ENCODE measurements at regions not wholly inside any gene's neighbourhood (a gene's known extent, or its start where the extent isn't known, plus 50 kb on each side); places are given as distances from the start of the nearest gene placed in this dataset.
"Not testable (repeated sequence)": the region's sequence is repeated elsewhere in the genome, so short reads cannot be mapped to it uniquely, and the experiment has no call there.

DNA sequence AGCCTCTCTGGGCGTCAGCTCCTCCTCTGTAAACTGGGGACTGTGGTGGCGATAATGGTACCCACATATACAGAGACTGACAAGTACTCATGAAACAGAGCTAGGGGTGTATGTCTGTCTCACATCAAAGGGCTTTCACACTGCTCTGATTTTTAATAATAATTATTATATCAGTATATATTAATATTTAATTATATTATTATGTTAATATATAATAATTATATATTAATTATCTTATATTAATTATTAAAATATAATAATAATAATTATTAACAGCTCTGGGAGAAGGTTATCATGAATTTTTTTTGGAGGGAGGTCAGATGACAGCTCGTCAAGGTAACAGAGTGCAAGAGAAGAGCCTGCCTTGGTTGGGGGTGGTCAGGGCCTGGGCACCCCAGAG, 173.6 kb downstream of the NRN1 start:
- Histone ChIP-seq H3K4me3 (ENCODE audit: low read depth, low read length) (no peak overlapping the region), H3K36me3 (ENCODE audit: control insufficient read depth, insufficient read depth, low read length) (no peaks in the 10 kb centered on the region), H3K4me1 (no peaks in the 10 kb centered on the region), H3K27me3 (replicated peaks; ENCODE audit: control insufficient read depth, insufficient read depth, low read length) (no peaks in the 10 kb centered on the region), H3K9me3 (no peaks in the 10 kb centered on the region)
- no TSS peak for BruUV-seq (replicated peaks)
- H3K4me3 Mint-ChIP-seq (ENCODE audit: unreplicated experiment) = no peak overlapping the region
- no peaks in the 10 kb centered on the region for H3K36me3 Mint-ChIP-seq (ENCODE audit: insufficient read depth, unreplicated experiment)
- no peaks in the 10 kb centered on the region for H3K9me3 Mint-ChIP-seq (ENCODE audit: unreplicated experiment)
- no peak overlapping the region for H3K27ac Mint-ChIP-seq (ENCODE audit: unreplicated experiment)
- TF ChIP-seq, protein P1, sequence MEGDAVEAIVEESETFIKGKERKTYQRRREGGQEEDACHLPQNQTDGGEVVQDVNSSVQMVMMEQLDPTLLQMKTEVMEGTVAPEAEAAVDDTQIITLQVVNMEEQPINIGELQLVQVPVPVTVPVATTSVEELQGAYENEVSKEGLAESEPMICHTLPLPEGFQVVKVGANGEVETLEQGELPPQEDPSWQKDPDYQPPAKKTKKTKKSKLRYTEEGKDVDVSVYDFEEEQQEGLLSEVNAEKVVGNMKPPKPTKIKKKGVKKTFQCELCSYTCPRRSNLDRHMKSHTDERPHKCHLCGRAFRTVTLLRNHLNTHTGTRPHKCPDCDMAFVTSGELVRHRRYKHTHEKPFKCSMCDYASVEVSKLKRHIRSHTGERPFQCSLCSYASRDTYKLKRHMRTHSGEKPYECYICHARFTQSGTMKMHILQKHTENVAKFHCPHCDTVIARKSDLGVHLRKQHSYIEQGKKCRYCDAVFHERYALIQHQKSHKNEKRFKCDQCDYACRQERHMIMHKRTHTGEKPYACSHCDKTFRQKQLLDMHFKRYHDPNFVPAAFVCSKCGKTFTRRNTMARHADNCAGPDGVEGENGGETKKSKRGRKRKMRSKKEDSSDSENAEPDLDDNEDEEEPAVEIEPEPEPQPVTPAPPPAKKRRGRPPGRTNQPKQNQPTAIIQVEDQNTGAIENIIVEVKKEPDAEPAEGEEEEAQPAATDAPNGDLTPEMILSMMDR (IDR thresholded peaks at IDR 0.05; ENCODE audit: insufficient read depth in 1 of 2, low read depth in 1 of 2, low read length in 1 of 2, severe bottlenecking in 1 of 2, unreplicated experiment in 1 of 2) = no peak
- H3K4me1 Mint-ChIP-seq (ENCODE audit: low read depth, unreplicated experiment) = no peaks in the 10 kb centered on the region
- ChIA-PET CTCF (no interaction called here), POLR2A (no interaction called here)
- DNase-seq = no peak
- intact Hi-C loops (cut with micrococcal nuclease; ENCODE audit: unreplicated experiment) = no loop called here
- H3K27me3 Mint-ChIP-seq (ENCODE audit: insufficient read depth, unreplicated experiment) = peaks cover 4% of the 10 kb centered on the region

DNA sequence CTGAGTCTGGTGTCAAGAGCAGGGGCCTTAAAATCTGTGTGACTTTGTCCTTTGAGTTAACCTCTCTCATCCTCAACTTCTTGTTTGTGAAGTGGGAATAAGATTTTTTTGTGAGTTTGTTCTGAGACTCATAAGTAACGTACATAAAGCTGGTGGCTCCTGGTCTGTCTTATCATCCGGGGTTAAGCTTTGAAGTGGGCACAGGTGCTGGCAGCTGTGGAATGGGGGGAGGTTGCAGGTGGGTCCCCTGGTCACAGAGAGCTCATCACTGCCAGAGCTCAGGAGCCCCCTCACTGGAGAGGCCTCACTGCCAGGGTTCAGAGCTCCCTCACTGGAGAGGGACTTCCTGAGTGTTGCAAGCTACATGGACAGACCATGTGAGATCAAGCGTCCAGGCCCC, 174.1 kb downstream of the NRN1 start:
- Mint-ChIP-seq H3K27ac (ENCODE audit: unreplicated experiment) (no peak overlapping the region), H3K27me3 (ENCODE audit: insufficient read depth, unreplicated experiment) (peaks cover 4% of the 10 kb centered on the region), H3K36me3 (ENCODE audit: insufficient read depth, unreplicated experiment) (no peaks in the 10 kb centered on the region), H3K4me3 (ENCODE audit: unreplicated experiment) (no peak overlapping the region), H3K4me1 (ENCODE audit: low read depth, unreplicated experiment) (no peaks in the 10 kb centered on the region), H3K9me3 (ENCODE audit: unreplicated experiment) (no peaks in the 10 kb centered on the region)
- no peaks in the 10 kb centered on the region for H3K36me3 ChIP-seq (ENCODE audit: control insufficient read depth, insufficient read depth, low read length)
- TF ChIP-seq, protein P1 (IDR thresholded peaks at IDR 0.05; ENCODE audit: insufficient read depth in 1 of 2, low read depth in 1 of 2, low read length in 1 of 2, severe bottlenecking in 1 of 2, unreplicated experiment in 1 of 2) = no peak
- no peak for DNase-seq
- no peak overlapping the region for H3K4me3 ChIP-seq (ENCODE audit: low read depth, low read length)
- no peaks in the 10 kb centered on the region for H3K4me1 ChIP-seq
- no peaks in the 10 kb centered on the region for H3K27me3 ChIP-seq (replicated peaks; ENCODE audit: control insufficient read depth, insufficient read depth, low read length)
- H3K9me3 ChIP-seq = no peaks in the 10 kb centered on the region
- ChIA-PET CTCF (no interaction called here), POLR2A (no interaction called here)
- no TSS peak for BruUV-seq (replicated peaks)
- intact Hi-C loops (cut with micrococcal nuclease; ENCODE audit: unreplicated experiment) = no loop called here

DNA sequence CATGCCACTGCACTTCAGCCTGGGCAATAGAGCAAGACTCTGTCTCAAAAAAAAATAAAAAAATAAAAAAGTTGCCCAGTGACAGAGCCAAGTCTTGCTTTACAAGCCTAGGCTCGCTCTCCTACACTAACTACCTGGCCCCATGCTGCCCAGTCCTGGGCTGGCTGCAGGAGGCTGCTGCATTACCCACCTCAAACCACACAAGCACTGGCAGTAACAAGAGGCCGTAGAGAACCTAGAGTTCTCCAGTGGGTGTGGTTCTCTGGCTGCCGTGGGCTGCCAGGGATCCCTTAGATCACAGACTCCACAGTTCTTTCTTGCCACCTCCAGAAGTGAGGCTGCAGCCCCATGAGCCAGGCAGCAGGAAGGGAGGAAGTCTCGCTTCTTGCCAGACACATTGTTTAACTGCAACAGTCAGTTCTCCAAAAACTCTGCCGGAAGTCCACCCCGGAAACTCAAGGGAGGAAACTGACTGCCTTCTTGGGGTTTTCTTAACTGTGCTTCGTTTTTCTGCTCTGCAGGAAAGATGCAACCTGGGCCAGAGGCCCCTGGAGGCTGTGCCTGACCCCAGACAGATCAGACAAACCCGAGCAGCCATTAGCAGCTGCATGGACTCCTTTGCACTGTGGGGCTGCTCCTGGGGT, 175.4 kb downstream of the NRN1 start:
- H3K4me3 Mint-ChIP-seq (ENCODE audit: unreplicated experiment); H3K27me3 ChIP-seq (replicated peaks; ENCODE audit: control insufficient read depth, insufficient read depth, low read length); H3K36me3 ChIP-seq (ENCODE audit: control insufficient read depth, insufficient read depth, low read length); H3K27me3 Mint-ChIP-seq (ENCODE audit: insufficient read depth, unreplicated experiment); H3K4me1 ChIP-seq; CTCF ChIA-PET; intact Hi-C loops (cut with micrococcal nuclease; ENCODE audit: unreplicated experiment); BruUV-seq (replicated peaks); POLR2A ChIA-PET; H3K9me3 Mint-ChIP-seq (ENCODE audit: unreplicated experiment); H3K4me3 ChIP-seq (ENCODE audit: low read depth, low read length); H3K9me3 ChIP-seq; DNase-seq; H3K36me3 Mint-ChIP-seq (ENCODE audit: insufficient read depth, unreplicated experiment); H3K4me1 Mint-ChIP-seq (ENCODE audit: low read depth, unreplicated experiment); H3K27ac Mint-ChIP-seq (ENCODE audit: unreplicated experiment): not testable (repeated sequence)

DNA sequence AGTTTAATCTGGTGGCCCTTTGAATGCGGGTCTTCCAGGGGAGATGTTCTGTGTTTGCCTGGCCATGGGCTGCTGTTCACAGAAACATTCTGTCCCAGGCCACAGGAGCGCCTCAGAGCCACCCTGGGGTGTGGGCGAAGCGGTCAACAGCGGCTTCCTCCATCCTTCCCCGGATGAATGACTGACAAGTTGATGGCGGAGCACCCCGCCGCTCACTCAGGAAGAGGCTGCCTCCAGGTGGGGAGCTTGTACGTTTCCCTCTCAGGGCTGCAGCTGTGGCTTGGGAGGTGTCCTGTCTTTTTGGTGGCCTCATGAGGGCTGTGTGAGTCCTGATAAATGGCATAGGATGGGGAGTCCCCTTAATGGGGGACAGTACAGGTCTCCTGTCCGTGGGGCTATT, 178.4 kb downstream of the NRN1 start:
- peaks cover 6% of the 10 kb centered on the region for H3K27me3 Mint-ChIP-seq (ENCODE audit: insufficient read depth, unreplicated experiment)
- TF ChIP-seq, protein P1 (IDR thresholded peaks at IDR 0.05; ENCODE audit: insufficient read depth in 1 of 2, low read depth in 1 of 2, low read length in 1 of 2, severe bottlenecking in 1 of 2, unreplicated experiment in 1 of 2) = no peak
- no peaks in the 10 kb centered on the region for H3K4me1 ChIP-seq
- ChIA-PET POLR2A (no interaction called here), CTCF (no interaction called here)
- no peaks in the 10 kb centered on the region for H3K36me3 ChIP-seq (ENCODE audit: control insufficient read depth, insufficient read depth, low read length)
- no peak overlapping the region for H3K4me3 Mint-ChIP-seq (ENCODE audit: unreplicated experiment)
- H3K9me3 Mint-ChIP-seq (ENCODE audit: unreplicated experiment) = no peaks in the 10 kb centered on the region
- no peaks in the 10 kb centered on the region for H3K36me3 Mint-ChIP-seq (ENCODE audit: insufficient read depth, unreplicated experiment)
- no peaks in the 10 kb centered on the region for H3K9me3 ChIP-seq
- intact Hi-C loops (cut with micrococcal nuclease; ENCODE audit: unreplicated experiment) = no loop called here
- BruUV-seq (replicated peaks) = no TSS peak
- no peak overlapping the region for H3K27ac Mint-ChIP-seq (ENCODE audit: unreplicated experiment)
- no peaks in the 10 kb centered on the region for H3K27me3 ChIP-seq (replicated peaks; ENCODE audit: control insufficient read depth, insufficient read depth, low read length)
- no peak overlapping the region for H3K4me3 ChIP-seq (ENCODE audit: low read depth, low read length)
- no peak for DNase-seq
- H3K4me1 Mint-ChIP-seq (ENCODE audit: low read depth, unreplicated experiment) = no peaks in the 10 kb centered on the region

Measured in Caco-2 (cell line).